Esophagus squamous epithelium (tissue), 4 donors: ENCODE measurements at regions not wholly inside any gene's neighbourhood (a gene's known extent, or its start where the extent isn't known, plus 50 kb on each side); places are given as distances from the start of the nearest gene placed in this dataset.

Experiments used
- POLR2A ChIP-seq, 4 donors: fragments of 450-650 bp; IDR thresholded peaks; one replicate each; pipeline ENCODE4 v1.6.1; 2017; ENCODE audit warnings: antibody characterized with exemption in 4 of 4, mild to moderate bottlenecking in 4 of 4, moderate library complexity in 3 of 4
- TF ChIP-seq, protein P1 (sequence below), 6 experiments: fragments of 450-650 bp in 4 of 6; fragments of 200-600 bp in 2 of 6; sonication (generic) in 2 of 6; IDR thresholded peaks; one replicate each; pipeline ENCODE4 v1.5.1; 2016 to 2019; ENCODE audit warnings: antibody characterized with exemption in 6 of 6, mild to moderate bottlenecking in 4 of 6, moderate library complexity in 4 of 6

GRCh38 chr5:101717721-101718120, 578.4 kb downstream of the SLCO4C1 start:
- TF ChIP-seq POLR2A (IDR thresholded peaks at IDR 0.05), result no peak
- TF ChIP-seq, protein P1, sequence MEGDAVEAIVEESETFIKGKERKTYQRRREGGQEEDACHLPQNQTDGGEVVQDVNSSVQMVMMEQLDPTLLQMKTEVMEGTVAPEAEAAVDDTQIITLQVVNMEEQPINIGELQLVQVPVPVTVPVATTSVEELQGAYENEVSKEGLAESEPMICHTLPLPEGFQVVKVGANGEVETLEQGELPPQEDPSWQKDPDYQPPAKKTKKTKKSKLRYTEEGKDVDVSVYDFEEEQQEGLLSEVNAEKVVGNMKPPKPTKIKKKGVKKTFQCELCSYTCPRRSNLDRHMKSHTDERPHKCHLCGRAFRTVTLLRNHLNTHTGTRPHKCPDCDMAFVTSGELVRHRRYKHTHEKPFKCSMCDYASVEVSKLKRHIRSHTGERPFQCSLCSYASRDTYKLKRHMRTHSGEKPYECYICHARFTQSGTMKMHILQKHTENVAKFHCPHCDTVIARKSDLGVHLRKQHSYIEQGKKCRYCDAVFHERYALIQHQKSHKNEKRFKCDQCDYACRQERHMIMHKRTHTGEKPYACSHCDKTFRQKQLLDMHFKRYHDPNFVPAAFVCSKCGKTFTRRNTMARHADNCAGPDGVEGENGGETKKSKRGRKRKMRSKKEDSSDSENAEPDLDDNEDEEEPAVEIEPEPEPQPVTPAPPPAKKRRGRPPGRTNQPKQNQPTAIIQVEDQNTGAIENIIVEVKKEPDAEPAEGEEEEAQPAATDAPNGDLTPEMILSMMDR (IDR thresholded peaks at IDR 0.05), result no peak
